ENCODE measurements at regions not wholly inside any gene's neighbourhood (a gene's known extent, or its start where the extent isn't known, plus 50 kb on each side); places are given as distances from the start of the nearest gene placed in this dataset.

GRCh38 chr1:37393173-37394120 is 80.9 kb upstream of the ZC3H12A start:
- in situ Hi-C loops (cut with HindIII; ENCODE audit: low pct_unique_long_range_greater_than_20kb, low sequenced_read_pairs), result no loop called here
- Histone ChIP-seq H3K27ac (ENCODE audit: low read length) (no peak overlapping the region), H3K4me3 (ENCODE audit: low read depth in 2 of 2, low read length in 2 of 2) (no peak overlapping the region), H3K36me3 (ENCODE audit: control insufficient read depth, insufficient read depth, low read length) (no peaks in the 10 kb centered on the region), H3K9me3 (ENCODE audit: control insufficient read depth, insufficient read depth, low read depth, low read length) (no peaks in the 10 kb centered on the region), H3K4me1 (ENCODE audit: control insufficient read depth, insufficient read depth, low read length) (no peaks in the 10 kb centered on the region), H3K27me3 (ENCODE audit: control insufficient read depth, insufficient read depth, low read length) (peaks cover 6% of the 10 kb centered on the region; the same call in 1 of the 2 replicates)
- ChIA-PET POLR2A (no interaction called here), CTCF (no interaction called here)
- no peak for ATAC-seq
- no TSS peak for BruUV-seq (replicated peaks)
- no peak for DNase-seq (ENCODE audit: low read depth, low spot score)
- intact Hi-C loops (cut with micrococcal nuclease; ENCODE audit: unreplicated experiment), result no loop called here
- TF ChIP-seq POLR2AphosphoS5 (IDR thresholded peaks at IDR 0.05; ENCODE audit: low read depth, low read length), result no peak
- no peak for TF ChIP-seq TCF7L2 (IDR thresholded peaks at IDR 0.05; ENCODE audit: low read depth, low read length)
- TF ChIP-seq CTCF (IDR thresholded peaks at IDR 0.05), result no peak
- TF ChIP-seq SIN3A (IDR thresholded peaks at IDR 0.05; ENCODE audit: borderline replicate concordance, insufficient read depth, low read depth, low read length), result no peak
- TF ChIP-seq REST (IDR thresholded peaks at IDR 0.05; ENCODE audit: insufficient read depth in 1 of 2, low read depth in 2 of 2, low read length in 1 of 2), result no peak

- Histone ChIP-seq H3K36me3 (ENCODE audit: control insufficient read depth, insufficient read depth, low read length) (no peaks in the 10 kb centered on the region), H3K27me3 (ENCODE audit: control insufficient read depth, insufficient read depth, low read length) (peaks cover 8% of the 10 kb centered on the region; the same call in 1 of the 2 replicates), H3K4me3 (ENCODE audit: low read depth in 2 of 2, low read length in 2 of 2) (no peak overlapping the region), H3K9me3 (ENCODE audit: control insufficient read depth, insufficient read depth, low read depth, low read length) (no peaks in the 10 kb centered on the region), H3K4me1 (ENCODE audit: control insufficient read depth, insufficient read depth, low read length) (no peaks in the 10 kb centered on the region), H3K27ac (ENCODE audit: low read length) (no peak overlapping the region)
- in situ Hi-C loops (cut with HindIII; ENCODE audit: low pct_unique_long_range_greater_than_20kb, low sequenced_read_pairs), result no loop called here
- ATAC-seq, result peak; percentile 40; the same call in 1 of the 2 replicates
- intact Hi-C loops (cut with micrococcal nuclease; ENCODE audit: unreplicated experiment), result no loop called here
- no peak for TF ChIP-seq CTCF (IDR thresholded peaks at IDR 0.05)
- TF ChIP-seq REST (IDR thresholded peaks at IDR 0.05; ENCODE audit: insufficient read depth in 1 of 2, low read depth in 2 of 2, low read length in 1 of 2), result no peak
- TF ChIP-seq POLR2AphosphoS5 (IDR thresholded peaks at IDR 0.05; ENCODE audit: low read depth, low read length), result no peak
- TF ChIP-seq SIN3A (IDR thresholded peaks at IDR 0.05; ENCODE audit: borderline replicate concordance, insufficient read depth, low read depth, low read length), result no peak
- no peak for TF ChIP-seq TCF7L2 (IDR thresholded peaks at IDR 0.05; ENCODE audit: low read depth, low read length)
- BruUV-seq (replicated peaks), result no TSS peak
- CTCF ChIA-PET, result no interaction called here
- DNase-seq (ENCODE audit: low read depth, low spot score), result no peak
- POLR2A ChIA-PET, result interaction anchor here (0.6 kb wide), 1 partner anchor 12 kb away, joined by 3 read pairs; no protein-coding TSS in a partner anchor
Observed at GRCh38 chr1:37394574-37395464, 79.6 kb upstream of the ZC3H12A start.
